ENCODE measurements at regions not wholly inside any gene's neighbourhood (a gene's known extent, or its start where the extent isn't known, plus 50 kb on each side); places are given as distances from the start of the nearest gene placed in this dataset.

- TF ChIP-seq POLR2A (IDR thresholded peaks at IDR 0.05) (no peak), CTCF (IDR thresholded peaks at IDR 0.05) (no peak), EP300 (IDR thresholded peaks at IDR 0.05) (no peak)
Measured at GRCh38 chr22:48118654-48119053, 1356.2 kb downstream of the TBC1D22A start.
